PFSK-1 (cell line): ENCODE measurements at regions not wholly inside any gene's neighbourhood (a gene's known extent, or its start where the extent isn't known, plus 50 kb on each side); places are given as distances from the start of the nearest gene placed in this dataset.

Experiments used
- FOXP2 ChIP-seq: optimal IDR thresholded peaks from 2 replicates; pipeline ENCODE3; 2011; ENCODE audit warnings: borderline replicate concordance, control low read depth, inconsistent platforms; ENCODE audit not compliant: insufficient read depth; ENCODE audit errors: extremely low read length, extremely low read depth
- POLR2AphosphoS5 ChIP-seq: IDR thresholded peaks from 2 replicates; pipeline ENCODE4 v1.6.1; 2012; ENCODE audit warnings: low read depth, mild to moderate bottlenecking, control low read depth, low read length, moderate library complexity
- REST ChIP-seq, 2 experiments: IDR thresholded peaks; 2 replicates each; pipeline versions ENCODE4 v1.6.1 to v1.8.0; 2011 to 2012; ENCODE audit warnings: low read depth in 2 of 2, low read length in 2 of 2, control low read depth in 1 of 2, inconsistent platforms in 1 of 2, mild to moderate bottlenecking in 1 of 2, moderate library complexity in 1 of 2; ENCODE audit not compliant: insufficient read depth in 1 of 2
- SIN3A ChIP-seq: IDR thresholded peaks from 2 replicates; pipeline ENCODE4 v1.6.1; 2012; ENCODE audit warnings: mild to moderate bottlenecking, low read length, moderate library complexity, borderline replicate concordance; ENCODE audit not compliant: insufficient read depth
- TAF1 ChIP-seq: IDR thresholded peaks from 2 replicates; pipeline ENCODE4 v1.6.1; 2012; ENCODE audit warnings: low read length, control low read depth, borderline replicate concordance; ENCODE audit not compliant: insufficient read depth

- TF ChIP-seq SIN3A (no peak), TAF1 (no peak), POLR2AphosphoS5 (no peak), REST (IDR thresholded peaks at IDR 0.05; ENCODE audit: insufficient read depth in 1 of 2, low read depth in 2 of 2, low read length in 2 of 2) (no peak), FOXP2 (no peak)
These were observed 318.5 kb downstream of the RAD51AP2 start for GRCh38 chr2:17199741-17200140.

- TF ChIP-seq SIN3A (no peak), POLR2AphosphoS5 (no peak), TAF1 (no peak), FOXP2 (no peak), REST (IDR thresholded peaks at IDR 0.05; ENCODE audit: insufficient read depth in 1 of 2, low read depth in 2 of 2, low read length in 2 of 2) (no peak)
These were observed 321.9 kb downstream of the RAD51AP2 start for GRCh38 chr2:17196380-17196779.

- TF ChIP-seq TAF1 (no peak), REST (IDR thresholded peaks at IDR 0.05; ENCODE audit: insufficient read depth in 1 of 2, low read depth in 2 of 2, low read length in 2 of 2) (no peak), SIN3A (no peak), FOXP2 (no peak), POLR2AphosphoS5 (no peak)
These were observed 323.2 kb downstream of the RAD51AP2 start for GRCh38 chr2:17195016-17195415.

GRCh38 chr2:17194083-17194482 is 324.2 kb downstream of the RAD51AP2 start:
- TF ChIP-seq SIN3A, result no peak
- no peak for TF ChIP-seq REST (IDR thresholded peaks at IDR 0.05; ENCODE audit: insufficient read depth in 1 of 2, low read depth in 2 of 2, low read length in 2 of 2)
- no peak for TF ChIP-seq TAF1
- no peak for TF ChIP-seq FOXP2
- no peak for TF ChIP-seq POLR2AphosphoS5

- TF ChIP-seq POLR2AphosphoS5 (no peak), SIN3A (no peak), TAF1 (no peak), REST (IDR thresholded peaks at IDR 0.05; ENCODE audit: insufficient read depth in 1 of 2, low read depth in 2 of 2, low read length in 2 of 2) (no peak), FOXP2 (no peak)
These were observed 327.0 kb downstream of the RAD51AP2 start for GRCh38 chr2:17191223-17191622.
